NCI-H82 treated with DMSO at 0.1 percent for 48 hours (cell line): ENCODE measurements at regions not wholly inside any gene's neighbourhood (a gene's known extent, or its start where the extent isn't known, plus 50 kb on each side); places are given as distances from the start of the nearest gene placed in this dataset.

Experiments
- DNase-seq: peaks from one replicate; lab custom pipeline; 2025; ENCODE audit not compliant: unreplicated experiment; lab: John Stamatoyannopoulos, UW

DNA sequence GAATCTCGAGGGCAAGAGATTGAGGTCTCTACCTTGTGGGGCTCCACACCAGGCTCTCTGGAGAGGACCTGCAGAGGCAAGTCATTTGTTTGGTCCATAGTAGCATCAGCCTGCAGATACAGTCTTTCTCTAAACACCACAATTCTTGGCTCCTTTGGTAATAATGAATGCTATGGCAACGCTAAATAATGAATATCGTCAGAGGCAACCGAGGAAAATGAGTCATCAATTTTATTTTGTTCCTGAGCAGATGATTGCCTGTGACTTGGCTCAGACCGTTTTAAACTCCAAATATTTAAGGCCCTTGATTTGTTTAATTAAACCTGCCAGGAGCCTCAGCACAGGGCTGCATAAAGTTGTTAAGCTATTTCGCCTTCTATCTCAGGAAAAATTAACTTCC lies 924.1 kb upstream of the TMEM132C start:
- no peak for DNase-seq

DNA sequence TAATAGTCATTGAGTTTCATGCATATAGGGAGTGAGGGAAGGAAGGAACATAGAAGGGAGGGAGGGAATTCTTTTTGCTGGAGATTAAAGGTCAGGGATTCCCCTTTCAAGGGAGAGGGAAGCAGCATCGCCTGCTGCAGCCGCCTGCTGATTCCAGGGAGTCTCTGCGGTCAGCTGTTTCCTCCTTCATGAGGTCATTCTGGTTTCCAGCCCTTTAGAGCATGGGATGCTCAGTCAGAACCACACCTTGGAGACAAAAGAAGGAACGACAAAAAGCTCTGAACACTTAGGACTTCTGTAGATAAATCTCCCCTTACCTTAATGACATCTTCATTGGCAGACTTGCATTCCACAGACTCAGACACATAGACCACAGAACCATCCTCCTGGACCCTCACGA lies 923.0 kb upstream of the TMEM132C start:
- DNase-seq = no peak

DNA sequence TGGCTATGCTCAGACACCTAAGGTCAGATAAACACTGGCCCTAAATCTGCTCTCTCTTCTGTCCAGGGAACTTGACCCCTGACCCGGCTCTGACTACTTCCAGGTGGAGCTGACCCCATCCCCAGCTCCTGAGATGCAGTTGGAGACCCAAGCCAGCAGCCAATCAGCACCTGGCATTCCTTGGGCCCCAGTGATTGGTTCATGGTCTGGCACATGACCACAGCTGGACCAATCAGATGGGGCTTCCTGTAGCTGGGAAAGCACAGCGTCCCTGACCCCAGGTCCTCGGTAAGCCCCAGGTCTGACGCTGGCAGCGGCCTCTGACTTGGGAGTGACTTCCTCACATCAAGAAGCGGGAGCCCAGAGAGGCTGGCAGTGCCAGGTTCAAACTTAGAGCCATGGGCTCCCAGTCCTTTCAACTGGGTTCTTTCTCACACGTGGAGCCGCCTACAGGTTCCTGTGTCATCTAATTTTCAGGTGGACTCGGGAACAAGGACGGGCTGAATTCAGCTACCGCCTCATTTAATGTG lies 915.4 kb upstream of the TMEM132C start:
- DNase-seq = no peak

DNA sequence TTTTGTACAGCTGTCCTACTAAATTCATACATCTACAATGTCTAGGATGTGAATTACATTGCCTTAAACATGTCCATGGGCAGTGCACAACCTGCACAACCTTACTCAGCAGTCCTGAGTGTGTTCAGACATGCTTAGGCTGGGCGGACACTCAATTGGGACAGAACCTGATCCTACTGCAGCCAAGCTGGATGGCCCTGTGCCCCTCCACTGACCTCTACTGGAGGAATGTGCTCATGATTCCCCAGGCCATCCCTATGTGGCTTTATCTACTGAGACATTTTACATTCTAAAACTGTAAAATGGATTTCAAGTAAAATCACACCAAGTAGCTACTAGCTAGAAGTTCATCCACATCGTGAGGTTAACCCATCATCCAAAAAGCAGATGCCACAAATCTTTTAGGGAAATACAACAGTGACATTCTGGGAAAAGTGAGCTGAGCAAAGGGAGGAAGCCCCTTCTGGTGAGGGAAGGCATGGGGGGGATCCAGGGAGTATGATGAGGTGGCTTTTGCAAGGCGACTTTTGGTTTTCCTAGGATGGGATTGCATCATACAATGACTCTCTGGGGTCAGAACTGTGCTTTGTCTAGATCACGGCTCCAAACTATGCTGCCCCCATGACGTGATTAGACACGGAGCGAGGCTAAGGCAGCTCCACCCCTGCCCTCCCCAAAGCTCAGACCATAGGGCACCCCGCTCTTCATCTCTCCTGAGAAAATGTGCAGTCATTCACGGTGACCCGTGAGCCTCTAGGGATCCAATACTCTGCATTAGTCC lies 911.7 kb upstream of the TMEM132C start:
- no peak for DNase-seq

DNA sequence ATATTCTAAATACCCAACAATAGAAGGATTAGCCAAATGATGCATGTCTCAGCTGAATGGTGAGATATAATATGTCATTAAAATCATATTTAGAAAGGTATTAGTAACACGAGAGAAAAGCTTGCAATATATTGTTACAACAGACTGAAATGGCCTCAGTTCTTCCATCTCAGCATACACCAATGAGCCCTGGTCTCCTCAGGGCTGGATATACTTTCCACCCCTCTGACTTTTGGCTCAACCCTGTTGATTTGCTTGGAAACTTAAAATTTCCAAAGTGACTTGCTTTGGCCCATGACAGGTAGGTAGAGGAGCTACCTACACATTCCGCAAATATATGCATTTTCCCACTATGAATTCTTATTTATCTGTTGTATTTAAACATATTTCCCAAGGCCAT lies 908.1 kb upstream of the TMEM132C start:
- no peak for DNase-seq

DNA sequence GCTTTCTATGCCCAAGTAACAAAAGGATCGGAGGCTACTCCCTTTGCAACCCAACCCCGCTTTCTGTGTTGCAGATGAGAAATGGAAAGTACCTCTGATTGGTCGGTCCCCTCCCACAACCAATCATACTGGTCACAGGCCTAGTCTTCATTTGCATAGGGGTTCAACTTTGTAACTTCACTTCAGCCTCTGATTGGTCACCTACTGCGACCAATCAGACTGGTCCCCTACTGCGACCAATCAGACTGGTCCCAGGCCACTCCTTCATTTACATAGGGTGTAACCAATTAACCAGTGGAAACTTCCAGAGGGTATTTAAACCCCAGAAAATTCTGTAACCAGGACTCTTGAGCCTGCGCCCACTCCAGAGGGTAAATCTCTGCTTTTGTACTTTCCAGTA lies 906.4 kb upstream of the TMEM132C start:
- no peak for DNase-seq

DNA sequence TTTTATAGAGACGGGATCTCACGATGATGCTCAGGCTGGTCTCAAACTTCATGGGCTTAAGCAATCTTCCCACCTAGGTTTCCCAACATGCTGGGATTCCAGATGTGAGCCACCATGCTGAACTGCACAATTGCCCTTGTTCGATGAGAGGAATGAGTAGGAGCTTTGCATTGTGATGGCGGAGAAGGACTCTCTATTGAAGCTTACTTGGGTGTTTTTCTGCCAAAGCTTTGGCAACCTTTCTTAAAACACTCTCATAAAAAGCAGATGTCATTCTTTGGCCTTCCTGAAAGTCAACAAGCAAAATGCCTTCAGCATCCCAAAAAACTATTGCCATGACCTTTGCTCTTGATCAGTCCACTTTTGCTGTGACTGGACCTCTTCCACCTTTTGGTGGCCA lies 904.8 kb upstream of the TMEM132C start:
- DNase-seq = no peak

DNA sequence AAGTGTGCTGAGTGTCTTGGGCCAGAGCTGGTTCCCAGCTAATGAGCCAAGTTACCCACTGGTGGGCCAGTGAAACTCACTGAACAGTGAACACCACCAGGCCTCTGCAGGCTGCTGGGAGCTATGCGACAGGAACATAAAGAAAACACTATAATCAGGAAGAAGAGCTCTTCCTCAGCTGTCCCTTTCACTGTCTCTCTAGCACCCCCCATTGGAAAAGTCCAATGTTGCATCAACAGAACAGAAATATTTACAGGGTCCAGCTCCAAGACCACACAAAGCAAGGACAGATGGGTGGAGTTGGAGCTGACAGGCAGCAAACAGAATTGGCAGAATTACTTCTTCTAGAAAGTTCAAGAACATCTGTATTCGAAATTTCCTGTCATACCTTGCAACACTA lies 903.6 kb upstream of the TMEM132C start:
- DNase-seq = no peak

DNA sequence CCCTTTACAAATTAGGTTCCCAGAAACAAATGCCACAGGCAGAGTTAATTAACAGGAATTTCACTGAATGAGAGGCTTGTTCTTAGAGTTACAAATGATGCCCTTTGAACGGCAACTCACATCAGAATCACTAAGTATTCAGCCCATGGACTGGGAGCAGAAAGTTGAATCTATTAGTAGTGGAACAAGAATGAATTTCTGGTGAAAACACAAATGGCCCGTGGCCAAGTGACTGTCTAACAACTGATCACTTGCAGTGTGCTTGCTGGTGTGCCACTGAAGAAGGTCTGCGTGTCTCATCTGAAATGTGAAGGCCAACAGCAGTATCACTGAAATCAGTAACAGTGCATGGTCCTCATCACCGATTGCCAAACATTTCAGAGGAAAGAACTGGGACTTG lies 893.4 kb upstream of the TMEM132C start:
- DNase-seq = no peak

DNA sequence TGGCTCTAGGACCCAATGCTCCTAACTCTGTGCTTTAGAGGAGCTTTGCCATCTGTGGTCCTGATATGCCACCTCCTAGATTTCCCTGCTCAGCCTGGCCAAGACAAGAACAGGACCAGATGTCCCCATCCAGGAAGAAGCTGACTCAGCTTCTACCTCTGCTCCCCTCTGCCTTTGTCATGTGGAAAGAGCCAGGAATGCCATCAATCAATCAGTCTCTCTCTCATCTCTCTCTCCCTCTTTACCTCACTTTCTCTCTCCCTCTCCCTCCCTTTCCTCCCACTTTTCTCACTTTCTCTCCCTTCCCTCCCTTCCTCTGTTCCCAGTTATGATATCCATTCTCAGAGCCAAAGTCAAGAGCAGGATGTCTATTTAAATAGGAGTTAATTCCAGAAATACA lies 892.5 kb upstream of the TMEM132C start:
- DNase-seq = no peak

DNA sequence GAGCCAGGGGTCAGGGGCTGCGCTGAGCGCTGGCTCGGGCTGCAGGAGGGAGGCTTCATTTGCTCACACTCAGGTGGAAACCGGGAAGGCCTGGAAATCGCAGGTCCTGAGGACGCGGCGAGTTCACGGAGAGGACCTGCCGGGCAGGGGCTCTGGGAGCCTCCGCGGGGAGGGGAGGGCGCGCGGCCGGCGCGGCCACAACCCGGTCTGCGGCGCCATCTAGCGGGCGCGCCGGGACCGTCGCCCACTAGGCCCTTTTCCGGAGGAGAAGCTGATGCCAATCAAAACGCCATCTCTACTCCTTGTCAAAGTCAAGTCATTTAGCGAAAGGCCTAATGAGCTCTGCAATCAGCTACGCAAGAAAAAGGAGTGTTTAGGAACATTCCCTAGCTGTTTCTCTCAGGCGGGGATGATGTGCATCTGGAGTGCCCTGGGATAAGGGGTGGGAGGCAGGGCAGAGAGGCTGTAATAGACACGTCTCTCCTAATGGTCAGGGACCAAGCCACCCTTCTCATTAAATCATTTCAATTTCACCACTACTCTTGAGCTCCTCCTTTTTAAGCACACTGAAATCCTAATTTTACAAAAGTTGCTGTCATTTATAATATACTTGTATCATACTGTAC lies 885.8 kb upstream of the TMEM132C start:
- DNase-seq = no peak

DNA sequence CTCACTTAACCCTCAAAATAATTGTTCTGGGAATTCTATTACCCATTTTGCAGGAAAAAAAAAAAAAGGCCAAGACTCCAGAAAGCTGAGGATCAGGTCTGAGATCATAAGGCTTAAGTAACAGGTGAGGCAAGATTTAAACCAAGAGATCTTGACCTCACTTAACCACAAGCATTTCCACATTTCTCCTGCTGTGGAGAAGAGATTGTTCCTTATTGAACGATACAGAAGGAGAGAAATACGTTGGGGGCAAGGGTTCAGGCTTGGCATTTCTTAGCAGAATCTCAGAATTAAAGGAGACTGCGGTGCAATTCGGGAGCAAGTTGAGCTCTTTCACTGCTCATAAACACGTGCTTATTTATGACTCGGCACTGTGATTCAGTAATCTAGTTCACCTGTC lies 885.3 kb upstream of the TMEM132C start:
- DNase-seq = no peak

DNA sequence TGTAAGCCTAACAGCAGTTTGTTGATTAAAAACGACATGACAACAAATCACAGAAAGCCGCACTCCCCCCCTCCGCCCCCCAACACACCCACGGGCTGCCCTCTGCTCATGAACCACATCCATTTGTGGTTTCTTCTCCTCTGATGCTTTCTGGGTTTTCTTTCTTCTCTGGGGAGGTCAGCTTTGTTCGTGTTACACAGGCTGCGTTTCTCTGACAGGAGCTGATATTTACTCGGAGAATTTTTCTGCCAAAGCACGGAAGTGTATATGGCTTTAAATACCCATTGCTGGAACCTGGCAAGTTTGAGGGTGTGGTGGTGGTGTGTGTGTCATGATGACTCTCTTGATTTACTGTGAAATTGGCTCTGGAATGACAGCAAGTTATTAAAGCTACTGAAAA lies 883.7 kb upstream of the TMEM132C start:
- no peak for DNase-seq

DNA sequence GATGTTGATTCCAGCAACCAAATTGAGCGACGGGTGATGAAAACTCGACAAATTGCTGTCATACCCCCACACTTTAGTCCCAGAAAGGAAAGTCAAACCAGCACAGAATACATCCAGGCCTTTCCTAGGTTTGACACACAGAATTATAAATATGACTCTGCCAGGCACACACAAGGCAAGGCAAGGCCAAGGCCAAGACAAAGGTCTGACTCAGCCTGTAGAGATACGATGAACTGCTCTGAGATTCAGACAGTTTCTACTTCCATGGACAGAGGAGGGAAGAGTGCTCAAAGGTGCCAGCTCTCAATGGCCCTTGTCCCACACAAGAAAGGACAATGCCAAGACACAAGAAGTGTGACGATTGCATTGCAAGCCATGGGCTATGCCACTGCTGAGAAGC lies 880.2 kb upstream of the TMEM132C start:
- no peak for DNase-seq

DNA sequence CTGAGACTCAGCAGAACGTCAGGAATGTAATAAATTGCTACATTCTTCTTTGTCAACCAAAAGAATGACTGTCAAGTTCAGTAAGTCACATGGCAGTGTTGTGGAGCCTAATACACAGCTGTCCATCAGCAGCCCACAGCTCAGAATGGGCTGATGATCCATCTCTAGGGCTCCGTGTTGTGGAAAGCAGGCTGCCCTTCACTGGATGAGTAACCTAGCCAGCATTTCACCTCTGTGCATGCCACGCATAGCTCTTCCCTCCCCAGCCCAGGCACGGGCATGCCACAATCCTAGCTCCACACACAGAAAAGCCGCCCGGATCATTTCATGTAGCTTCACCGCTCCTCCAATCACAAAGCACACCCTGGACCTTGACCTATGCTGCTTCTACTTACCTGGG lies 878.0 kb upstream of the TMEM132C start:
- DNase-seq = no peak

DNA sequence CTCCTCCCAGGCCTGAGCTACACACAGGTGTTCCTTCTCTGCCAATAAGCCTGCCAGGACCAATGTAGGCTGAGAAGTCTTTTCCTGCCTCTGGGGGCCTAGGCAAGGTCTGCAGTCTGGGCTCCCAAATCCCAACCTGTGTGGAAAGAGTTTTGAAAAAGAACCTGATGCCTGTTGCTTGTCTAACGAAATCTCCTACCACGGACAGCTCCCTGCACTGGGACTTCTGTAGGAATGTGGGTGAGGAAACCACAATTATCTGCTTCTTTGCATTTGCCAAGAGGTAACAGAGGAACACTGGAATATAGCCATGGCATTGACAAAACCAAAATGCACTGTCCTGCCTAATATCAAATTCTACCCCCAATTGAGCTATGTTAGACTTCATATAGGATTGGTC lies 877.0 kb upstream of the TMEM132C start:
- no peak for DNase-seq

DNA sequence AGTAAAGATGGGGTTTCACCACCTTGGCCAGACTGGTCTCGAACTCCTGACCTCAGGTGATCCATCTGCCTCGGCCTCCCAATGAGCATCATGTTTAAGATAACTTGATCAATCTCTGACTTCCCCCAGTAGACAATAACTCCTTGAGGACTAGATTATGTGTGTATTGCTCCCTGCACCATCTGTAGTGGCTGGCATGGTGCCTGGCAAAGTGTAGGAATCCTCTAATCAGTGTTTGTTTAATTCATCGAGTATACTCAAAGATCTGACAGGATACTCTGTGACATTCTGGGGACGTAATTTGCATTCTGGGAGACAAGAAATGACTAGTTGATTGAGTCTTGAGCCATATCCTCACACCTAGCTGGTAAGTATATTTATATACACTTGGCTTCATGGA lies 873.5 kb upstream of the TMEM132C start:
- DNase-seq = no peak

DNA sequence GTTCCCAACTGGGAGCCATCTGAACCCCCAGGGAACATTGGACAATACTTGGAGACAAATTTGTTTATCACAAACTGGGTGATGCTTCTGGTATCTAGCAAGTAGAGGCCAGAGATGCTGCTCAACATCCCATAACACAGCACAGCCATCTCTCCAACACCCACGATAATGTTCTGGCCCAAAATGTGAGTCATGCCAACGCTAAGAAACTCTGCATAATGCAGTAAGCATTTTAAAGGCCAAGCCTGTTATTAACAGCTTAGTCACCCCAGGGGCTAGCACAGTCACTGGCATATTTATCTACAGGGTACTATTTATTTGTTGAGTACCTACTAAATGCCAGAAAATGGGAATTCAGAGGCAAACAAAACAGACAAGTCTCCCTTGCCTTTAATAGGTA lies 873.1 kb upstream of the TMEM132C start:
- no peak for DNase-seq

DNA sequence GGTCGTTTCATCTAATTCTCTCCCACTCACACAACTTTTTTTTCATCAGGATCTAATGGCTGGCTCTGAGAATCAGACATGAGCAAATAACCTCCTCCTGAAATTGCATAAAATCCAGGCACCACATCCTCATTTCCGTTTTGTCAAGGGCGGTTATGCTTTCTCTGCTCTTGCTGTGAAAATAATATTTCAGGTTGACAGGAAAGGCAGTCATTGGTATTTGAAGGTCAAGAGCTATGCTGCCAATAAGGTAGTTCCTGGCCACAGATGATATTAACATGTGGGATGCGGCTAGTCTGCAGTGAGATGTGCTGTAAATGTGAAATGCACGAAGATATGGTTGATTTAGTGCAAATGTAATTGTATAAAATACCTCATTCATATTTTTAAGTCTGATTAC lies 870.2 kb upstream of the TMEM132C start:
- no peak for DNase-seq

DNA sequence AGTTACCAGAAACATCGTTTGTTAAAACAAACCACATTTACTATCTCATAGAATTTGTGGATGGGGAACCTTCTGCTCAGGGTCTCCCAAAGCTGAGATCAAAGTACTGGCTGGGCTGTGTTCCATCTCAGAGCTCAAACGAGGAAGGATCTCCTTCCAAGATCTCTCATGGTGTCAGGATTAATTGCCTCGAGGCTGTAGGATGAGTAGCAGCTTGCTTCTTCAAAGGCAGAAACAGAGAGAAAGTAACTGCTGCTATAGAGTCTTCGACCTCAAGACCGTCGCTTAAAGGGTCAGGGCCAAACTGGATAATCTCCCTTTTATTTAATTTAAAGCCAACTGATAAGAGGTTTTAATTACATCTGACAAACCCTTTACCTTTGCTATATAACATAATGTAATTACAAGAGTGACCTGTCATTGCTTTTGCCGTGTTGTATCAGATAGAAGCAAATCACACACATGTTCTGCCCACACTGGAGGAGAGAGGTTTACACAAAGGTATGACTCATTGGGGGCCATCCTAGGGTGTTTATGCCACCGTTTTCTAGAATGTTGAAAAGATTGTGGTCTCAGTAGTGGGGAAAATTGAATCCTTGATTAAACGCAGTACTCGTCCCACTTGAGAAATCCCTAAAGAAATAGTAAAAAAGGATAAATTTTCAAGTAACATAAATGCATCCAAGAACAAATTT lies 868.8 kb upstream of the TMEM132C start:
- no peak for DNase-seq

DNA sequence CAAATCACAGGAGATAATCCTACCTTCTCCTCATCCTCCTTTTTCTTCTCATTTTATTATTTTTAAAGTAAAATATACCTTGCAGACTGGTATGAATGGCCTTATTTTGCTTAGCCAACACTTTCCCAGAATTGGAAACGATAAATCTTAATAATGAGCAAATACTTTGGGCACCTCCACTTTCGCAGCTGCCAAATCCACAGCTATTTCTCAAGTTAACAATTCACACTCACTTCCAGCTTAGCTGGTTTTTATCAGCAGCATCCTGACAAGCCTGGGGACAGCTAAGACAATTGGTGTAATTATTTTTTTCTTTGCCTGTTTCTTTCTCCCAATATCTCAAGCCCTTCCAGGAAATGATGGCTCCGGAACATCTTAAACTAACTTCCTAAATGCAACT lies 867.5 kb upstream of the TMEM132C start:
- no peak for DNase-seq

DNA sequence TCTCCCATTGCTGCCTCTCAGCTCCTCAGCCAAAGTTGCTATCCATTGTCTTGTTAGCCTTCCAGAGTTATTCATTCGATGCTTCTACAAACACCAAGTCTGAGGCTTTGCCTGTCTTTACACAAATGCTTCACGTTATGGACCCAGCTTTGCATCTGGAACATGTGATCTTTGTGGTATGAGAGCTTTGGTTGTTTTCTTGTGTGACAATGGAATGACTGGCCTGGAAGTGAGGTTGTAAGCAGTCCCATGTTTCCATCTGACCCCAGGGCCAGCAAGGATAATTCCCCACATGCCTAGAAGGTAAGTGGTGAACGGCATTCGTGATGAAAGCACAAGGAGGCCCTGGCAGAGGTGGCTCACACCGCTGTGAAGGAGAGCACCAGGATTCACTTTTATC lies 866.7 kb upstream of the TMEM132C start:
- DNase-seq = no peak
